GM19397 (cell line): ENCODE measurements at regions not wholly inside any gene's neighbourhood (a gene's known extent, or its start where the extent isn't known, plus 50 kb on each side); places are given as distances from the start of the nearest gene placed in this dataset.
"Not testable (repeated sequence)": the region's sequence is repeated elsewhere in the genome, so short reads cannot be mapped to it uniquely, and the experiment has no call there.

ENCODE experiments used
- ATAC-seq: cut with Tn5 transposase; IDR thresholded peaks from one replicate; pipeline ENCODE4 v1.9.1; 2021; ENCODE audit warnings: mild to moderate bottlenecking, moderate library complexity; ENCODE audit not compliant: unreplicated experiment

DNA sequence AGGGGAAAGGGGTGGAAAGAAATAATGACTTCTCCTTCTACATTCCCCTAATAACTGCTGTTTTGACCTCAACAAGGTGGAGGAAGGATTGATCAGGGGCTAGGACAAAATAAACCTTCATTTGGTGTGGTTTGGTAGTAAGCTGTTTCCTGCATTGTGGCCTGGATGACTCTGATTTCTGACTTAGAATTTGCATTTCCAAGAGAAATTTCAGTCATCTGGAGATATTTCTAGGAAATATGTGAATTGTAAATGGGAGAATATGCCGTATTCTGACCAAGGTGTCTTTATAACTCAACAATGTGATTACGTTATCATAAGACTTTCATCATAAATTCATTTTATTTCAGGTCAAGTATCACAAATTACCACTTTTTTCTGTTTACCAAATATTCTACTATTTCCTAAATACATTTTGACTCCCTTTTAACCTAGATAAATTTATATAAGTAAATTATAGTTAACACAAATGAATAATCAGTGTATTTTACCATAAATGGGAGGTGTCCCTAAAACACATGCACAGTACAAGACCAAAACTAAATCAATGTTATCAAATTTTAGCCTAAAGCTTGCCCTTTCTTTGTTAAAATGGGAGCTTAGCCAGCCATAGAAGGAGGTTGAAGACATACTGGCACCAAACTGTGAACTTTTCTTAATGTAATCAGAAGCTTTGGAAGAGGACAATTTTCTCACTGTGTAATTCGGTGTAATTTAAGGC lies 828.8 kb downstream of the TMTC2 start:
- no peak for ATAC-seq

GRCh38 chr12:83514372-83514771 lies 827.7 kb downstream of the TMTC2 start:
- ATAC-seq: no peak

DNA sequence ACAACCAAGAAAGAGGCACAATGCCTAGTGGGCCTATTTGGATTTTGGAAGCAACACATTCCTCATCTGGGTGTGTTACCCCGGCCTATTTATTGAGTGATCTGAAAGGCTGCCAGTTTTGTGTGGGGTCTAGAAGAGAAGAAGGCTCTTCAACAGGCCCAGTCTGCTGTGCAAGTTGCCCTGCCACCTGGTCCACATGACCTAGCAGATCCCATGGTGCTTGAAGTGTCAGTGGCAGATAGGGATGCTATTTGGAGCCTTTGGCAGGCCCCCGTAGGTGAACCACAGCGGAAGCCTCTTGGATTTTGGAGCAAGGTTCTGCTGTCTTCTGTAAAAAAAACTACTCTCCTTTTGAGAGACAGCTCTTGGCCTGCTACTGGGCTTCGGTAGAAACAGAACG lies 820.1 kb downstream of the TMTC2 start:
- no peak for ATAC-seq

DNA sequence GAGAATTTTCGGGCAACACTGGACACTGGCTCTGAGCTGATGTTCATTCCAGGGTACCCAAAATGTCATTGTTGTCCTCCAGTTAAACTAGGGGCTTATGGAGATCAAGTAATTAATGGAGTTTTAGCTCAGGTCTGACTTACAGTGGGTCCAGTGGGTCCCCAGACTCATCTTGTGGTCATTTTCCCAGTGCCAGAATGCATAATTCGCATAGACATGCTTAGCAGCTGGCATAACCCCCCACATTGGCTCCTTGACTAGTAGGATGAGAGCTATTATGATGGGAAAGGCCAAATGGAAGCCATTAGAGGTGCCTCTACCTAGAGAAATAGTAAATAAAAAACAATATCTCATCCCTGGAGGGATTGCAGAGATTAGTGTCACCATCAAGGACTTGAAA lies 818.9 kb downstream of the TMTC2 start:
- no peak for ATAC-seq

GRCh38 chr12:83499894-83500293 lies 813.2 kb downstream of the TMTC2 start:
- ATAC-seq: not testable (repeated sequence)

DNA sequence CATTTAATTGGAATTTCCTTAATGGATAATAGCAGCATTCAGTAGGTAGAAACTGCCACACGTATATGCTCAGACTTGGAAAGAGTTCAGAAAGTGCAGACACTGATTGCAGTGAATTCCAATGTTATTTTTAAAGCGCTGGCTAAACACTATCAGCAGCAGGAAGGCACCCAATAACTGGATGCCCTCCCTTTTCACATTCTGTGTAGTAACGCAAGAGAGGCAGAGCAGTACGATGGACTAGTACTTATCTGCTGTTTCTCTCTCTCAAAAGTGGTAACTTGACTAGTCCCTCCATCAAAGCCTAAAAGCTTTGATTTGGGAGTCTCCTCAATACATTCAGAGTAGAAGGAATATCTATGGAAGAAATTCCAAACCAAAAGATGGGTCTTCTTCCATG lies 791.0 kb downstream of the TMTC2 start:
- no peak for ATAC-seq

- ATAC-seq: no peak
Measured at GRCh38 chr12:83476695-83477690, 790.3 kb downstream of the TMTC2 start.

DNA sequence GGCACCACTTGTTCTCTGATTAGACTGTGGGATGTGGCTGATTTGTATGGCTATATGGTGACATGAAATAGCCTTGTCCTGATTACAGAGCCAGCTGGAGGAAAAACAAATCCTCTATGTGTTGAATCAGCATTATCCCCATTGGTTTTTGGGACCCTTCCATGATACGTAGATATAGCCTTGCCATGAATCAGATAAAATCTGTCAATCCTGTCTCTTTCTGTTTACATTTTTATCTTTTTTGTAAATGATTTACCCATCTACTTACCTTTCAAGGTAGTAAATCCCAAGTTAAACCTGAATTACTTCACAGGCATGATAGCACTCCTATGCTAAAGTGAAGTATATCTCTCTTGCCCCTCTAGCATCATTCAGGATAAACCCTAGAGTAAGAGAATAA lies 789.3 kb downstream of the TMTC2 start:
- ATAC-seq: no peak

DNA sequence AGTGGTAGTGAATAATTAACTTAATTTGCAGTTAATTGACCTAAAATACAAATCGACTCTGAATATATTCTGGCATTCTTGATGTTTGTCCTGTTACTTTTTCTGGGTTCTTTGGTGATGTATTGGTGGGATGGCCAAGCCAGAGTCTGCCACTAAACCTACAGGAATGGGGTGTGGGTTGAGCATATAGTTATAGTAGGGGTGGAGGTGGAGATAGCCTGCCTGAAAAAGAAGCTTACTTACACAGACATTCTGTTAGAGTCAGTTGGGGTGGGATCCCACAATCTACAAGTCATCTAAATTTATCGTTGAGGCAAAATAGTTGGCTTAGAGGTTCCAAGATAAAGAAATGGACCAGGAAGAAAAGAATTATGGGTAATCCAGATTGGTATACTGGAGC lies 787.7 kb downstream of the TMTC2 start:
- no peak for ATAC-seq

DNA sequence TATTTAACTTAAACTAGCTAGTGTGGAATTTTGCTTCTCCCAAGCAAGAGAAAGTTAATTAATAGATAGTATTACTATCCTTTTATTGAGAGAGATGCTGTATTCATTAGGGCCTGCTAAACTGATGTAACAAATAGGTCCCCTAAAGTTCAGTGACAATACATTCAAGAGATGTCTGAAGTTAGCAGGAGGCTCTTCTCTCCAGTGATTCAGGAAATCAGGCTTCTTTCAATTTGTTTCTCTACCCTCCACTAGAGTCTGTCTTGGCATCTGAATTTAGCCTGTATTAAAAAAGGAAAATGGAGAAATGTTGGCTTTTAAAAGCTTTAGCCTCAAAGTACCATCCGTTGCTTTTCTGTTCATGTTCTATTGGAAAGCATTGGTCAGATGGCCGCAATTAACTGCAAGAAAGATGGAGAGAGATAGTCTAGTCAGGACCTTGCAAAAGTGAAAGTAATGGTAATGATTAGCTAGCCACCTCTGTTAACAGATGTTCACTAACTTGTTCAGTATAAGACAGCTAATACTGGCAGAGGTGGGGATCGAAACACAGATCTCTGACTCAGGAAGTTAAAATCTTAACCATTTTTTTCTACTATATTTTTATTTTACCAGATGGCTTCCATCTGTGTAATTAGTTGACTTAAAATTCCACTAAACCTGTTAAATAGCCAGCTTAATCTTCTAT lies 786.8 kb downstream of the TMTC2 start:
- ATAC-seq: peak; percentile 98

GRCh38 chr12:83472772-83473171 lies 786.1 kb downstream of the TMTC2 start:
- no peak for ATAC-seq

- no peak for ATAC-seq
Measured at GRCh38 chr12:83472350-83472749, 785.6 kb downstream of the TMTC2 start.

- no peak for ATAC-seq
Measured at GRCh38 chr12:83471341-83471740, 784.6 kb downstream of the TMTC2 start.

DNA sequence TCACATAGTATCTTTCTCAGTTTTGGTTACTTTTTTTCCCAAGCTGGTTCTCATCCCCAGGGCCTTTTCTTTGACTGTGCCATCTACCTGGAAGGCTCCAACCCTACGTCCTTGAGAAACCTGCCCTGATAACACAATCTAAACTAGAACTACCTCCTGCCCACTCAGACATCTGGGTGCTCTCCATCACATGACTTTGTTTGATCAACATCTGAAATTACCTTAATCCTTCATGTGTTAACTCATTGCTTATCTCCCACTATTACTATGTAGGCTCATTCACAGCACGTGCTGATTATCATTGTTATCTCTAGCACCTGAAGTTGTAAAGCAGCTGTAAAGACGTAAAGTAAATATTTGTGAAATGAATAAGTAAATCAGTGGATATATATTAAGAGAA lies 784.0 kb downstream of the TMTC2 start:
- ATAC-seq: no peak

- ATAC-seq: no peak
Measured at GRCh38 chr12:83468988-83469908, 782.5 kb downstream of the TMTC2 start.

GRCh38 chr12:83465632-83466031 lies 778.9 kb downstream of the TMTC2 start:
- ATAC-seq: no peak

DNA sequence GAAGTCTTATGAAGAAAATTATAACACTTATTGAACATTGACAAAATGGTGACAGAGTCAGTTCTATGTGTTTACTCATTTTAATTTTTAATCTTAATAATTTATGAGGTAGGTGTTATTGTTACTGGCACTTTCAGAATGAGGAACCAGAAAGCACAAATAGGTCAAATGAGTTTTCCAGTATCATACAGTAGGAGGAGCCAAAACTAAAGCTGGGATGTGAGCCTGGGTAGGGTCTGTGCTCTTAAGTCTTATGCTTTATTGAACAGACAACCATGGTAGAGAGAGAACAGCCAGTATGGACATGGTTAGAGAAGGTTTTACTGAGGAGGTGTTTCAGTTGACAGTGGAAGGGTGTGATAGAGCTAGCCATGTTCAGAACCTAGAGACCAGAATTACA lies 775.7 kb downstream of the TMTC2 start:
- ATAC-seq: no peak

DNA sequence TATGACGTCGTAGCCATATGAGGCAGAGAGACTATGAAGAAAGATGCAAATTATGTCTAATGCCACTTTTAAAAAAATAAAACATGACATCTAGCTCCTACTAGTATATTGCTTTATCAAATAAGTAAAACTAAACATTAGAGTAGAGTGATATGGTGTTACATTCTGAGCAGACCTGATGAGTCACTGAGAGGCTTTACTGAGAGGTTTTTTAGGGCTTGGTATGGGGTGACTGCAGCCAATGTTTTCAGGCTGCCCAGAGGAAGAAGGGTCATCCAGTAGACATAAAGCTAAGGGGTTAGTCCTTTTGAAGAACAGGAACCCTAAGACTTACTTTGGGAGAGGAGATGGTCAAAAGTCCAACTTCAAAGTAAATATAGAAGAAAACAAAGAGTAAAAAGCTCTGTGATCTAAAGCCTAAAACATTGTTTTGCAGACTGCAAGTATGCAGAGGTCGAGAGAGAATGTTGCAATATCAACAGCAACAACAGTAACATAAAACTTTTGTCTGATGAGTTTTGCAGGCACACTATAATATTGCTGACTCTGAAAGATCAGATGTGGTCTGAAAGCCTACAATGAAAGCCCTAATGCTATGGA lies 774.7 kb downstream of the TMTC2 start:
- no peak for ATAC-seq

DNA sequence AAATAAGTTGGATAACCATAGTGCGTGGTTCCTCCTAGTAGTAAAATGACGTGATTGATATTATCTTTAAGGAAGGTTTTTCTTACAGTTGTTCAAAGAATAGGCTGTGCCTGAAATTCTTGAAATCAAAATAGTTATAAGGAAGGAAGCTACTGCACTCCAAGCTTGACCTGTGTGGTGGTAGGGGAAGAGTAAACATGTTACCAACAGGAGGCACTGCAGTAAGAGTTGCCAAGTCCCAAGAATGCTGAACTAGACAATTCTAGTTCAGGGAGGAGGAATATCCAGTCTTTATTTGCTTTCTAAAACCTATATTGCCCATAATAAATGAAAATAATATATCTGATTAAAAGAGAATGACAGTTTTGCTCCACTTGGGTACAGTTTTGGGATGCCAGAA lies 764.5 kb downstream of the TMTC2 start:
- ATAC-seq: no peak

- ATAC-seq: no peak
Measured at GRCh38 chr12:83434600-83434999, 747.9 kb downstream of the TMTC2 start.
